Fibroblast of pulmonary artery (primary cell): ENCODE measurements at regions not wholly inside any gene's neighbourhood (a gene's known extent, or its start where the extent isn't known, plus 50 kb on each side); places are given as distances from the start of the nearest gene placed in this dataset.
"Not testable (repeated sequence)": the region's sequence is repeated elsewhere in the genome, so short reads cannot be mapped to it uniquely, and the experiment has no call there.

Source experiments
- DNase-seq: peaks from one replicate; pipeline ENCODE4 v3.0.0-alpha.2; 2010; ENCODE audit warnings: low read depth
- H3K4me3 ChIP-seq: replicated peaks from 2 replicates; pipeline ENCODE4 v1.5.1; 2011; ENCODE audit warnings: low read depth, mild to moderate bottlenecking, control low read depth, low read length, moderate library complexity
- CTCF ChIP-seq: IDR thresholded peaks from 2 replicates; pipeline ENCODE4 v1.5.1; 2011; ENCODE audit warnings: mild to moderate bottlenecking, control low read depth, low read length, inconsistent platforms; ENCODE audit errors: missing control alignments

GRCh38 chr13:63448692-63449091 is 2033.0 kb upstream of the PCDH20 start:
- H3K4me3 ChIP-seq, result no peak overlapping the region
- no peak for DNase-seq
- TF ChIP-seq CTCF, result no peak

GRCh38 chr13:63446329-63446728 is 2030.7 kb upstream of the PCDH20 start:
- no peak for TF ChIP-seq CTCF
- no peak overlapping the region for H3K4me3 ChIP-seq
- no peak for DNase-seq

- H3K4me3 ChIP-seq, DNase-seq: not testable (repeated sequence)
These were observed 2028.6 kb upstream of the PCDH20 start for GRCh38 chr13:63444225-63444624.

- no peak for DNase-seq
- no peak for TF ChIP-seq CTCF
These were observed 2023.3 kb upstream of the PCDH20 start for GRCh38 chr13:63438951-63439350.

GRCh38 chr13:63436325-63436668 is 2020.6 kb upstream of the PCDH20 start:
- DNase-seq, result no peak
- TF ChIP-seq CTCF, result no peak
- no peak overlapping the region for H3K4me3 ChIP-seq

More at GRCh38 chr13:63438951-63439350, 2023.3 kb upstream of the PCDH20 start:
- H3K4me3 ChIP-seq, result no peak overlapping the region

GRCh38 chr13:63435667-63436324 is 2020.1 kb upstream of the PCDH20 start:
- peak; percentile 96 for DNase-seq
- no peak overlapping the region for H3K4me3 ChIP-seq
- no peak for TF ChIP-seq CTCF

GRCh38 chr13:63433546-63434150 is 2018.0 kb upstream of the PCDH20 start:
- DNase-seq, result peak; percentile 38
- H3K4me3 ChIP-seq, result no peak overlapping the region
- no peak for TF ChIP-seq CTCF
